ENCODE measurements at regions not wholly inside any gene's neighbourhood (a gene's known extent, or its start where the extent isn't known, plus 50 kb on each side); places are given as distances from the start of the nearest gene placed in this dataset.

DNA sequence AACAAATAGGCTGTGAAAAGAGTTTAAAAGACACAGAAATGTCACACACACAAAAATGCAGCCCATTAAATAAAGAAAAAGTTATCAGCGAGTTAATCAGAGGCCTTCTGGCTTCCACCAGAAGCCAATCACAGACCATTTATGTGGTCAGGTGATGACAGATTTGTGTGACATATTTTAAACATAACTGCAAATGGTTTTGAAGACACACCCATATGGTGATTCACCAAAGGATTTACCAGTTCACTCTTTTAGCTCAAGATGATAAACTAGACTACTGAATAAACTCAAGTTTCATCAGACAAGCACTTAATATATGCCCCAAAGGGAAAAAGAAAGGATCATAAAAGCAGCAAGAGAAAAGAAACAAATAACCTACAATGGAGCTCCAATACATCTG lies 181.2 kb downstream of the SPANXN4 start:
- no peak for DNase-seq (ENCODE audit: low read depth)

DNA sequence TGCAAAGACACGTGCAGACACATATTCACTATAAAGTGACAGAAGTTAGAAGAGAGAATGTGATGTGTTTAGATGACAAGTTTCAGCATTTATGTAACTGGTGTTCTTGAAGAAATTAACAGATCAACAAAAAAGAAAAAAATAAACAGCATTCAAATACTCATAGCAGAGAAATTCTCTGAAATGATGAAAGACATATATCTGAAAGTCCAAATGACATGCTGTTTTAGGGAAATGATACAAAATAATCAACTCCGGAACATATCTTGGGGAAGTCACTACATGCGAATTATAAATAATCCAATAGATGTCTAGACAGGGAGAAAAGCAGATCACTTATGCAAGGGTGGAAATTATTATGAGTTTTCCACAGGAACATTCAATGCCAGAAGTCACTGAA lies 146.0 kb downstream of the SPANXN4 start:
- DNase-seq (ENCODE audit: low read depth) = no peak

DNA sequence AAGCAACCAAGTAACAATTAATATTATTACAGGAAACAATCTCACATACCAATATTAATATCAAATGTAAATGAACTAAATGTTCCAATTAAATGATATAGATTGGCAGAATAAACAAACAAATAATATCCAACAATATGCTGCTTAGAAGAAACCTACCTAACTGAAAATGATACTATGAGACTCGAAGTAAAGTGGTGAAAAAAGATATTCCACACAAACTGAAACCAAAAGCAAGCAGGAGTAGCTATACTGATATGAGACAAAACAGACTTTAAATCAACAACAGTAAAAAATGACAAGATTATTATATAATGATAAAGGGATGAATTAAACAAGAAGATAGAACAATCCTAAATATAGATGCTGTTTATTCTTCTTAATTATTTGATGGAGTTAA lies 140.1 kb downstream of the SPANXN4 start:
- no peak for DNase-seq (ENCODE audit: low read depth)

DNA sequence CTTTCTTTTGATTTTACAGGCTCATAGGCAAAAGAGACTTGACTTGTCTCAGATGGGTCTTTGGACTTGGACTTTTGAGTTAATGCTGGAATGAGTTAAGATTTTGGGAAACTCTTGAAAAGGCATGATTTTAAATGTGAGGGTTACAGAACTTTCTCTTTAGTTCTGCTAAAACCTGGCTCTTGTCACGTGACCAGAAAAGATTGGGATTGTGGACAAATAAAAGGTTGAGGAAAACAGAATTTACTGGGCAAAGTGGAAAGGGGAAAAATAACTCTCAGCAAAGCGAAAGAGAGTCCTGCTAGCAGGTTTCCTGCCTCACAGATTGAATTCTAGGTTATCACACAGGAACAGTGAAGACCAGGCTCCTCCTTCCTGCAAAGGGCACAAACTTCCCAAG lies 114.0 kb downstream of the SPANXN4 start:
- DNase-seq (ENCODE audit: low read depth) = no peak

DNA sequence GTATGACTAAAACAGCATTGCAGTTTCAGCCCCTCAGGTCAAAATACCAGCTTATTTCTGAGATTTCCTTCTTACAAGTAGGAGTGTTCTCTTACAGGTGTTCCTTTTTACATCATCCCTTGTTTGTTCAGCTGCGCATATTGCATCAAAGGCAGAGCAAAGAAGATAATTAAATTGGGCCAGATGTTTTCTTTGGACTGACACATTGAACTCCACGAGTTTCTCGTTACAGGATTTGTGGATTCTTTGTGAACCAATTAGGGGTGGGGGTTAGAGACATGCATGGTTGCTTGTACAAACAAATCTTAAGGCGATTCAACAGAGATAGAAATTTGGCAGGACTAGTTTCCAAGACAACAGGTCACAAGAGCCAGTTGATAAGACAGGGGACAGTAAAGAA lies 95.7 kb downstream of the SPANXN4 start:
- DNase-seq (ENCODE audit: low read depth) = no peak

DNA sequence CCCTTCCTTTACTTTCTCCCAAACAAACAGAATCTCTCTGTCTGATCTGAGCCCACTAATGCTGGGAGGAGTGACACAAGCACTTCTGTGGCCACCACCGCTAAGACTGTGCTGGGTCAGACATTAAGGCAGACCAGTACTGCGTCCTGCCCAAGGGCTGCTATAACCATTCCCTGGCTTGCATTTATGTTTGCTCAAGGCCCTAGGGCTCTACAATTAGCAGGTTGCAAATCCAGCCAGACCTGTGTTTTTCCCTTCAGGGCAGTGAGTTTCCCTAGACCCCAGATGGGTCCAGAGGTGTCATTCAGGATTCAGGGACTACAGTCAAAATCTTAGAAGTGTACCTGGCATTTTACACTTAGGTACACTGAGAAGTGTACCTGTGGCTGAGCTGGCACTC lies 89.7 kb downstream of the SPANXN4 start:
- no peak for DNase-seq (ENCODE audit: low read depth)

DNA sequence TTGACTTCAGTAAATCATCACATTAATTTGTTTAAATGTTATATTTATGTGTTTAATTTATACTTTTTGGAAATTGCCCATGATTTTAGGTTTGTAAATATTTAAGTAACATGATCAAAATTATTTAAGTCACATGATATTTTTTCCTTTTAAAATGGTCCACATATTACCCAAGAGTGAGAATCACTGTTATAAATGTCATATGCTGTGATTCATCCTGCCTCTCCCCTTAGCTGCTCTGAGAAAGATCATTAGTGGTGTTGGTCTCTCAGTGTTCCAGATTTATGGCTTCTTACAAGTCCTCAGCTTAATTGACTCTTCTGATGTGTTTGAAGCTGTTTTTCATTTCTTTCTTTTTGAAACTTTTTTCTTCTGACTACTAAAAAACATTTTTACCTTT lies 70.1 kb downstream of the SPANXN4 start:
- DNase-seq (ENCODE audit: low read depth) = no peak

DNA sequence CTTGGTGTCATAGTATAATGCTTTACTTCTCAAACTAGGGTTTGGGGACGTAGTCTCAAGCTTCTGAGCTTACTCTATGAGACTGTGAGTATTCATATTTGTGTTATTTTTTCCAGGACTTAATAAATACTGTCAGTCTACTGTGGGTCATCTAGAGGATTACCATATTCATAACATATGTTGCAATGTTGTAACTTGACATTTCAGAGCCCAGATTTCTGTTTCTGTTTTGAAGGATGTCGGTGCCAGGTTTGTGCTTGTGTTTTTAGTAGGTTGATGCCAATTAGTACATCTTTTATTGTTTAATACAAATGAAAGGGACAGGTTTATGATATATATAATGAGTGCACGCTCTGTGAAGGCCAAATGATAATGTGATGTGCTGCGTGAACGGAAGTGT lies 69.6 kb downstream of the SPANXN4 start:
- no peak for DNase-seq (ENCODE audit: low read depth)

DNA sequence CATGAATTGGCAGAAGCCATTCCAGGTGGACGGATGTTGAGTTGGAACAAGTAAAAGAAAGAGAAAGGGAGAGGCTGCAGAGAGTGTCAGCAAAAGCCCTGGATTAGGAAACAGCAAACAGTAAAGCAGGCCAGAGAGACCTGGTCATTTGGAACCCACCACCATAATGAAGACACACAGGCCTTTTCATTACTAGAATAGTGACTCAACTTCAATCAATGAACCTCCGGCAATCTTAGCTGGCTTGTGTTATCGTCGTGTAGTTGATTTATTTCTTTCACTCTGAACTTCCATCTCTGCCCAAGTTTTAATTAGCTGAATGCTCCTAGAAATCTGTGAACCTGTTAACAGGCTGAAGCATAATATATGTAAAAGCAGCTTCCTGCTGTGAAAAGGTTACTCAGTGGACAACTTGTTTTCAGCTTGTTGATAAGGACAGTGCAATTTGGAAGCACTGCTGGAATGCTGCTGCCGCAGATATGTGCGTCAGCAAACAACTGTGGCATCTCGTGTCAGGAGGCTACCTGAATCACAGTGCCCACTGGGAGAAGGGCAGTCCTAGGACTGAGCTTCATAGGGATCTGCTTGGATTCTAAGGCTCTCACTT lies 68.8 kb downstream of the SPANXN4 start:
- no peak for DNase-seq (ENCODE audit: low read depth)

Data from stromal cell of bone marrow (primary cell).